Mesodermal cell (in vitro differentiated cells): ENCODE measurements at regions not wholly inside any gene's neighbourhood (a gene's known extent, or its start where the extent isn't known, plus 50 kb on each side); places are given as distances from the start of the nearest gene placed in this dataset.

ENCODE experiments used
- H3K27ac ChIP-seq: 2 replicates; pipeline ENCODE4 v1.7.0; 2013; ENCODE audit warnings: mild to moderate bottlenecking, low read depth, low read length, moderate library complexity; ENCODE audit not compliant: severe bottlenecking
- H3K36me3 ChIP-seq: 2 replicates; pipeline ENCODE4 v1.7.1; 2013; ENCODE audit warnings: mild to moderate bottlenecking, low read length, moderate library complexity; ENCODE audit not compliant: control insufficient read depth, insufficient read depth
- H3K4me1 ChIP-seq: one replicate; pipeline ENCODE4 v1.7.1; 2013; ENCODE audit warnings: mild to moderate bottlenecking, low read length; ENCODE audit not compliant: insufficient read depth, control insufficient read depth, poor library complexity, severe bottlenecking
- H3K4me3 ChIP-seq: 2 replicates; pipeline ENCODE4 v1.7.0; 2013; ENCODE audit warnings: low read length, control low read depth, mild to moderate bottlenecking; ENCODE audit not compliant: insufficient read depth, poor library complexity, severe bottlenecking; ENCODE audit errors: extremely low read depth
- H3K9me3 ChIP-seq: 2 replicates; pipeline ENCODE4 v1.7.1; 2013; ENCODE audit warnings: mild to moderate bottlenecking, low read length, moderate library complexity; ENCODE audit not compliant: control insufficient read depth
- WGBS, 2 experiments: methylation state at CpG; one replicate each; pipeline ENCODE4 v1.1.5; 2013; ENCODE audit warnings: missing lambda C conversion rate in 2 of 2; ENCODE audit not compliant: insufficient coverage in 2 of 2; 5-methylcytosine and 5-hydroxymethylcytosine counted together

DNA sequence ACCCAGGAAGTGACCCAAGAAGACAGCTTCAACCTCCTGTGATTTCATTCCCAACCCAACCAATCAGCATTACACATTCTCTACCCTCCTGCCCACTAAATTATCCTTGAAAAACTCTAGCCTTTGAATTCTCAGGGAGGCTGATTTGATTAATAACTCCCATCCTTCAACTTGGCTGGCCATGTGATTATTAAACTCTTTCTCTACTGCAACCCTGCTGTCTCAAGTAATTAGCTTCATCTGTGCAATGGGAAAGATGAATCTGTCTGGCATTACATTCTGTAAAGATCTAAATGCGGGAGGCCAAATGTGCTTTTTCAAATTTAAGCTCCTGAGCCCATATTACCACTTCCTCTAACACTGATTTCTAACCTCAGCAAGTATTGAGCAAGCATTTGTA, 95.9 kb upstream of the STT3B start:
- no peak overlapping the region for H3K4me3 ChIP-seq
- WGBS, 2 experiments, result 90% methylated on average over 1 of the region's 1 CpG; no CpG with 5 or more reads in 1 of the 2 experiments
- H3K36me3 ChIP-seq, result no peaks in the 10 kb centered on the region
- no peaks in the 10 kb centered on the region for H3K4me1 ChIP-seq
- no peak overlapping the region for H3K27ac ChIP-seq
- H3K9me3 ChIP-seq, result peaks cover 17% of the 10 kb centered on the region

DNA sequence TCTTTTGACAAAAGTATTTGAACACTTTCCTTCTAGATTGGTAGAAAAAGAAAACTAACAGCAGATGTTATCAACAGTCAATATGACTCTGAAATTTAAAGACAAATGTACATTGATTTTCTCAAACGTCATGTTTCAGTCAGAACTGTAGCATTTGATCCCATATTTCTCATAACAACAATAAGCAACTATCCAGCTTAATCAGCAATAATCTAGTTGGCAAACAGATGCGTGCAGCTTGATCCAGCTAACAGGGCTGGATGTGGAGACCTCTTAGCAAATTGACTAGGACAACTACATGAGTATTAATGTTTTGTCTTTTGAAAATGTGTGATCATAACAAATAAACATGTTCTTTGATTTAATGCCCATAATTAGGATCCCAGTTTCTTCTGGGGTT, 94.0 kb upstream of the STT3B start:
- H3K36me3 ChIP-seq, result no peaks in the 10 kb centered on the region
- WGBS, 2 experiments, result 60 to 100% methylated on average over 1 of the region's 2 CpGs
- H3K4me1 ChIP-seq, result no peaks in the 10 kb centered on the region
- H3K27ac ChIP-seq, result no peak overlapping the region
- peaks cover 17% of the 10 kb centered on the region for H3K9me3 ChIP-seq
- no peak overlapping the region for H3K4me3 ChIP-seq

- Histone ChIP-seq H3K4me3 (no peak overlapping the region), H3K9me3 (peaks cover 17% of the 10 kb centered on the region), H3K27ac (no peak overlapping the region), H3K36me3 (no peaks in the 10 kb centered on the region), H3K4me1 (no peaks in the 10 kb centered on the region)
- WGBS, 2 experiments, result 89 to 100% methylated on average over 1 of the region's 3 CpGs
Measured at GRCh38 chr3:31439890-31440750, 92.6 kb upstream of the STT3B start.

DNA sequence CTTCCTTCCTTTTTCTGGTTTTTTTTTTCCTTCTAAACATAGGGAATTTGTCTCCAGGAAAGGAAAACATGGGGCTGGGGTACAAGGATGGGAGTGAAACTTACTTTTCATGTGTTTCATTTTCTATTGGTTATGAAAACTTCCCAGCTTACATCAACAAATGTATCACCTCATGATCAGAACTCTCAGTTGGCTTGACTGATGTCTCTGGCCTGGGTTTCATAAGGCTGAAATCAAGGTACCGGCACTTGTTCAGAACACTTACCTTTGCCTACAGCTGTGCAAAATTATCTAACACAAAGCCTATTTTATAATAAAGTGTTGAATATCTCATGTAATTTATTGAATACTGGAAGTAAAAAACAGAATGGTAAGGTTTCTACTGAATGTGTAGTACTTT, 91.8 kb upstream of the STT3B start:
- H3K4me3 ChIP-seq, result no peak overlapping the region
- no peaks in the 10 kb centered on the region for H3K36me3 ChIP-seq
- peaks cover 17% of the 10 kb centered on the region for H3K9me3 ChIP-seq
- H3K27ac ChIP-seq, result no peak overlapping the region
- WGBS, 2 experiments, result no CpG with 5 or more reads among the region's 1 CpG
- no peaks in the 10 kb centered on the region for H3K4me1 ChIP-seq

- Histone ChIP-seq H3K27ac (no peak overlapping the region), H3K36me3 (no peaks in the 10 kb centered on the region), H3K4me3 (no peak overlapping the region), H3K9me3 (peaks cover 2% of the 10 kb centered on the region), H3K4me1 (no peaks in the 10 kb centered on the region)
- WGBS, 2 experiments, result 88 to 92% methylated on average over 1 of the region's 2 CpGs
Measured at GRCh38 chr3:31442755-31443154, 90.0 kb upstream of the STT3B start.

DNA sequence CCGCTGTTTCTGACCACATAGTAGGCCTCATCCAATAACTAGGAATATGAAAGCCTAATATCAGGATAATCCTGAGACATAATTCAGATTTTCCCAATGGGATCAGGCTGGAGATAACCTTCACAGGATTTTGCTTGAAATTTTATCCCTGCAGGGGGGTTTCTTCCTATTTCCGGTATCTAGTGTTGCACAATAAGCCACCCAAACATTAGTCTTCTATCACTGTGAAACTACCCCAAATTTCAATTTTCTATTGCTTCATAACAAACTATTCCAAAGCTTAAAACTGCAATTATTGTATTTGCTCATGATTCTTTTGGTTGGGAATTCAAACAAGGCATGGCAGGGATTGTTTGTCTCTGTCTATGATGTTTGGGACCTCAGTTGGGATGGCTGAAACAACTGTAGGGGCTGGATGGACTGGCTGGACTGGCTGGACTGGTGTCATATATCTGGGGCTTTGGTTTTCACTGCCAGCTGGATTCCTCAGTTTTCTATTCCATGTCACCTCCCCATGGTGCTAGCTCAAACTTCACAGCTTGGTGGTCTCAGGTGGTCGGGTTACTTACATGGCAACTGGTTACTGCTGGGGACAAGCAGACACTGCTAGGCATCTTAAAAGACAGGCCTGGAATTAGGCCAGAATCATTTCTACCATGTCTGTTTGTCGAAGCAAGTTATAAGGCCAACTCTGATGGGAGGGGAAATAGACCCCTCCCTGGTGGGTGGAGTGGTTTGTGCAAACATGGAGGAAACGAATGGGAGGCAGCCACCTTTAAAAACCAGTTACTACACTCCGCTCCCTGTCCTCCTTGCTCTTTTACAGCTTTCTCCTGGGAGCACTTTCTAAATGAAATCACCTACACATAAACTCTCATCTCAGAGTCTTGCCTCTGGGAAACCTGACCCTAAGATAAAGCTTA, 88.2 kb upstream of the STT3B start:
- no peak overlapping the region for H3K27ac ChIP-seq
- no peaks in the 10 kb centered on the region for H3K9me3 ChIP-seq
- H3K36me3 ChIP-seq, result no peaks in the 10 kb centered on the region
- H3K4me1 ChIP-seq, result no peaks in the 10 kb centered on the region
- H3K4me3 ChIP-seq, result no peak overlapping the region
- WGBS, 2 experiments, result 90 to 94% methylated on average over 3 to 4 of the region's 6 CpGs

DNA sequence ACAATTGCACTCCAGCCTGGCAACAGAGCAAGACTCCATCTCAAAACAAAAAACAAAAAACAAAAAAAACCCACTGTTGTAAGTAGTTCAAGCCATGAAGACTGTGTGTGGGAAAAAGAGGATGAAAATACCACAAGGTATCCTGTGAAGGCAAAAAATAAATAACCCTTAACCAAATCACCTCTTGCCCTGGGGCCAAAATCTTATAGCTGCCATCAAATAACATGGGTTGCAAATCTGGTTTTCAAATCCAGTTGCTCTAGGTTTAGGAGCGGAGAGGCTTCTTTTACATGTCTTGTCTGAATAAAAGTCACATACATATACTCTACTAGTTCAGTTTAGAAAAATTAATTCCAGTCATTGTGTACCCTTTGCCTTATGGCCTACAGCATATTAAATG, 87.0 kb upstream of the STT3B start:
- WGBS, 2 experiments, result no CpG with 5 or more reads among the region's 1 CpG
- Histone ChIP-seq H3K4me3 (no peak overlapping the region), H3K9me3 (no peaks in the 10 kb centered on the region), H3K4me1 (no peaks in the 10 kb centered on the region), H3K36me3 (no peaks in the 10 kb centered on the region), H3K27ac (no peak overlapping the region)

DNA sequence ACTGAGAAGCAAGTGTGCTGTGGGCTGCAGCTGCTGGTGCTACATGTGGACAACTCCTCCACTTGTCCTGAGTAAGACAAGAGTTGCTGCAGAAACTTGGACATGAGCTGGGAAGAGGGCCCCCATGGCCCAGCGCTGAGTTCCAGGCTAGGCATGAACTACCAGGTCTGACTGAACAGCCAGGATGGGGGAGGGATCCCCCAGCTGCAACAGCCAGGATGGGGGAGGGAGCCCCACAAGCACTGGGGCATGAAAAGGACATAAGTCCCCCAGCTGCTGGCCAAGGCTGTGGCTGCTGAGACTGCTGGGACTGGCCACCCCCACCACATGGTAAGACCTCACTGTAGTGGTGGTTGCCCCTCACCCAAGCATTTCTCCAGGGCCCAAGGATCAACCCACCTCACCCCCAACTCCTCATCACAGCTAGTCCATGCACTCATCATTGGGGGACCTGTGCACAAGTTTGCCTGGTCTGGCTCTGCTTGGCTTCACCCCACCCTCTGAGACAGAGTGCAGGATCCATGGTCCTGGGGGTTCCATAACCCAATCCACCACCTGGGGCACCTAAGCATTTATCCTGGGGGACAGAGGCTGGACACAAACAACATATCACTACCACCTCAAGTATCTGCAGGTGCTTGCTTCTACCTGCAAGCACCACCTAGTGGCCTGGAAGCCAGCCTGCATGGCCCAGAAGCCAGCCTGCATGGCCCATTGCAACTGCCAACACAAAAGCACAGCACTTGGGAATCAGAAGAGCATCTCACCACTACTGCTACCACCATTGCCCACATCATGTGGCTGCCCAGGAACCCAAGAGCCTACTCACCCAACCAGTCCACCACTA, 84.5 kb upstream of the STT3B start:
- H3K9me3 ChIP-seq, result no peaks in the 10 kb centered on the region
- H3K4me3 ChIP-seq, result no peak overlapping the region
- WGBS, 2 experiments, result 92% methylated on average over 1 of the region's 1 CpG; no CpG with 5 or more reads in 1 of the 2 experiments
- no peaks in the 10 kb centered on the region for H3K4me1 ChIP-seq
- H3K36me3 ChIP-seq, result no peaks in the 10 kb centered on the region
- no peak overlapping the region for H3K27ac ChIP-seq

DNA sequence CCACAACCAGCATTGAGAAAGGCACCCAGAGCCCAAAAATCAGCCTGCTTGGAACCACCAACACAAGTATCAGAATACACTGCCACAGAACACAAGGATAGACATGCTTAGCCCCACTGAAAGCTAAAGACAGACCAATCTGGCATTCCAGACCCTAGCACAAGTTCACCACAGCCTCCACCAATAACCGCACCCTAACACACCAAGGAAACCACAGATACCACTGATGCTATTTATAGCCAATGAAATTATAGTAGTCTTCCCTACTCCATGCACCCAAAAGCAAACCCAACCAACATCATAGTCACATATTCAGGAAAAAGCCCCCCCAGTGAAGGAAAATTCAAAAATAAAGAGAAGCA, 83.9 kb upstream of the STT3B start:
- H3K4me3 ChIP-seq, result no peak overlapping the region
- 83% methylated on average over 1 of the region's 1 CpG; no CpG with 5 or more reads in 1 of the 2 experiments for WGBS, 2 experiments
- no peak overlapping the region for H3K27ac ChIP-seq

GRCh38 chr3:31449318-31449717, 83.4 kb upstream of the STT3B start:
- Histone ChIP-seq H3K9me3 (no peaks in the 10 kb centered on the region), H3K36me3 (no peaks in the 10 kb centered on the region), H3K27ac (no peak overlapping the region), H3K4me3 (no peak overlapping the region), H3K4me1 (no peaks in the 10 kb centered on the region)
- no CpG with 5 or more reads among the region's 1 CpG for WGBS, 2 experiments

More for the DNA sequence above, 83.9 kb upstream of the STT3B start:
- no peaks in the 10 kb centered on the region for H3K4me1 ChIP-seq
- no peaks in the 10 kb centered on the region for H3K36me3 ChIP-seq
- no peaks in the 10 kb centered on the region for H3K9me3 ChIP-seq
